ENCODE measurements at regions not wholly inside any gene's neighbourhood (a gene's known extent, or its start where the extent isn't known, plus 50 kb on each side); places are given as distances from the start of the nearest gene placed in this dataset.

DNA sequence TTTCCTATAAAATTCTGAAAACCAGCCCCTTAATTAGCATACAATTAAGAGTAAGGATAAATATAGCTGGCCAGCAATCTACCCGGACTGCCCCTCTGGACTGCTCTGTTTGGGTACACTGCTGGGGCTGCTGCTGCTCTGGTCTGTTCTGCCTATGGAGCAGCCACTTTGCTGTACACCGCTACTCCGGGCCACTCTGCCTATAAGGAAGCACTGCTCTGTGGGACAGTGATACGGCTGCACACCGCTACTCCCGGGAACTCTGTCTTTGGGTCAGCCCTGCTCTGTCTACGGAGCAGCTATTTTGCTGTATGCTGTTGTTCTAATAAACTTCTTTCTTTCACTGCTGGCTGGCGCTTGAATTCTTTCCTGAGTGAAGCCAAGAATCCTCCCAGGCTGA lies 316.5 kb upstream of the PLSCR5 start:
- TF ChIP-seq, protein P1, sequence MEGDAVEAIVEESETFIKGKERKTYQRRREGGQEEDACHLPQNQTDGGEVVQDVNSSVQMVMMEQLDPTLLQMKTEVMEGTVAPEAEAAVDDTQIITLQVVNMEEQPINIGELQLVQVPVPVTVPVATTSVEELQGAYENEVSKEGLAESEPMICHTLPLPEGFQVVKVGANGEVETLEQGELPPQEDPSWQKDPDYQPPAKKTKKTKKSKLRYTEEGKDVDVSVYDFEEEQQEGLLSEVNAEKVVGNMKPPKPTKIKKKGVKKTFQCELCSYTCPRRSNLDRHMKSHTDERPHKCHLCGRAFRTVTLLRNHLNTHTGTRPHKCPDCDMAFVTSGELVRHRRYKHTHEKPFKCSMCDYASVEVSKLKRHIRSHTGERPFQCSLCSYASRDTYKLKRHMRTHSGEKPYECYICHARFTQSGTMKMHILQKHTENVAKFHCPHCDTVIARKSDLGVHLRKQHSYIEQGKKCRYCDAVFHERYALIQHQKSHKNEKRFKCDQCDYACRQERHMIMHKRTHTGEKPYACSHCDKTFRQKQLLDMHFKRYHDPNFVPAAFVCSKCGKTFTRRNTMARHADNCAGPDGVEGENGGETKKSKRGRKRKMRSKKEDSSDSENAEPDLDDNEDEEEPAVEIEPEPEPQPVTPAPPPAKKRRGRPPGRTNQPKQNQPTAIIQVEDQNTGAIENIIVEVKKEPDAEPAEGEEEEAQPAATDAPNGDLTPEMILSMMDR (IDR thresholded peaks at IDR 0.05): no peak
- no peak for TF ChIP-seq POLR2AphosphoS5 (IDR thresholded peaks at IDR 0.05)
